ENCODE measurements at regions not wholly inside any gene's neighbourhood (a gene's known extent, or its start where the extent isn't known, plus 50 kb on each side); places are given as distances from the start of the nearest gene placed in this dataset.

- CTCF ChIA-PET: interaction anchor here (1.1 to 2.2 kb wide), 3 partner anchors 17 to 45 kb away, joined by 3 to 13 read pairs (median 3); no protein-coding TSS in a partner anchor
- DNase-seq (ENCODE audit: low read depth, low spot score): no peak
- no TSS peak for BruUV-seq (replicated peaks)
- Histone ChIP-seq H3K27ac (ENCODE audit: insufficient read depth, low read depth, low read length) (no peak overlapping the region), H3K79me2 (ENCODE audit: control insufficient read depth, insufficient read depth, low read length) (no peaks in the 10 kb centered on the region), H2AFZ (ENCODE audit: low read depth, low read length) (no peak overlapping the region), H3K4me2 (ENCODE audit: insufficient read depth, low read length) (no peak overlapping the region), H3K4me1 (ENCODE audit: control insufficient read depth, extremely low read depth, insufficient read depth, low read length) (peaks cover 18% of the 10 kb centered on the region), H3K9ac (replicated peaks; ENCODE audit: extremely low read depth, insufficient read depth, low read length) (no peak overlapping the region), H3K4me3 (replicated peaks in 1 of 3; ENCODE audit: insufficient read depth in 1 of 3, low read depth in 1 of 3, low read length in 3 of 3) (no peak overlapping the region), H4K20me1 (replicated peaks; ENCODE audit: control insufficient read depth, extremely low read depth, insufficient read depth, low read length) (no peaks in the 10 kb centered on the region), H3K9me3 (replicated peaks; ENCODE audit: control insufficient read depth, insufficient read depth, low read length) (no peaks in the 10 kb centered on the region), H3K36me3 (ENCODE audit: control insufficient read depth in 2 of 2, extremely low read depth in 1 of 2, insufficient read depth in 2 of 2, low read length in 2 of 2) (no peaks in the 10 kb centered on the region), H3K9me1 (replicated peaks; ENCODE audit: control insufficient read depth, extremely low read depth, insufficient read depth, low read length) (no peaks in the 10 kb centered on the region), H3K27me3 (ENCODE audit: control insufficient read depth in 2 of 2, insufficient read depth in 2 of 2, low read length in 2 of 2) (no peaks in the 10 kb centered on the region)
- FAIRE-seq: no peak
- POLR2A ChIA-PET: no interaction called here
- dilution Hi-C loops (cut with MboI; ENCODE audit: extremely low pct_ligation_motif_present, low sequenced_read_pairs) (no loop called here), intact Hi-C loops (cut with micrococcal nuclease) (no loop called here)
- TF ChIP-seq POLR2A (IDR thresholded peaks at IDR 0.05; ENCODE audit: low read depth, low read length) (no peak), FOS (IDR thresholded peaks at IDR 0.05; ENCODE audit: borderline replicate concordance, insufficient read depth, low read length) (no peak), JUN (IDR thresholded peaks at IDR 0.05; ENCODE audit: borderline replicate concordance, insufficient read depth, insufficient read length, low read depth) (no peak), MYC (IDR thresholded peaks at IDR 0.05; ENCODE audit: low read depth, low read length) (no peak), GATA2 (IDR thresholded peaks at IDR 0.05; ENCODE audit: insufficient read depth, insufficient read length, low read depth, low read length) (no peak), POLR2AphosphoS5 (IDR thresholded peaks at IDR 0.05; ENCODE audit: insufficient read depth, low read depth, low read length) (no peak), EZH2 (IDR thresholded peaks at IDR 0.05; ENCODE audit: borderline replicate concordance, low read depth, low read length, severe bottlenecking) (no peak), CTCF (IDR thresholded peaks at IDR 0.05; ENCODE audit: extremely low read depth in 1 of 2, insufficient read depth in 1 of 2, low read depth in 1 of 2, low read length in 2 of 2) (no peak), MAX (IDR thresholded peaks at IDR 0.05; ENCODE audit: insufficient read depth, insufficient read length) (no peak)
These were observed 65.3 kb upstream of the NFIB start for GRCh38 chr9:14379280-14379679.
